T-helper 1 cell treated with Interleukin-12 subunit alpha and Interleukin-12 subunit beta and Interleukin-4 antibody, amounts not matched to agents 30 μg/mL and 1 μg/mL, for 36 hours (primary cell): ENCODE measurements at regions not wholly inside any gene's neighbourhood (a gene's known extent, or its start where the extent isn't known, plus 50 kb on each side); places are given as distances from the start of the nearest gene placed in this dataset.
"Not testable (repeated sequence)": the region's sequence is repeated elsewhere in the genome, so short reads cannot be mapped to it uniquely, and the experiment has no call there.

Experiments
- H3K27ac Mint-ChIP-seq: one replicate; pipeline ENCODE4 v1.8.0; 2021; ENCODE audit warnings: mild to moderate bottlenecking, mixed read lengths
- H3K27me3 Mint-ChIP-seq: one replicate; pipeline ENCODE4 v1.8.0; 2021; ENCODE audit warnings: low read depth, mixed read lengths
- H3K36me3 Mint-ChIP-seq: one replicate; pipeline ENCODE4 v1.8.0; 2021; ENCODE audit warnings: low read depth, mixed read lengths
- H3K4me1 Mint-ChIP-seq: one replicate; pipeline ENCODE4 v1.8.0; 2021; ENCODE audit warnings: low read depth, mixed read lengths
- H3K4me3 Mint-ChIP-seq: one replicate; pipeline ENCODE4 v1.8.0; 2021; ENCODE audit warnings: mild to moderate bottlenecking, moderate library complexity, mixed read lengths
- H3K9me3 Mint-ChIP-seq: one replicate; pipeline ENCODE4 v1.8.0; 2021; ENCODE audit warnings: mixed read lengths

DNA sequence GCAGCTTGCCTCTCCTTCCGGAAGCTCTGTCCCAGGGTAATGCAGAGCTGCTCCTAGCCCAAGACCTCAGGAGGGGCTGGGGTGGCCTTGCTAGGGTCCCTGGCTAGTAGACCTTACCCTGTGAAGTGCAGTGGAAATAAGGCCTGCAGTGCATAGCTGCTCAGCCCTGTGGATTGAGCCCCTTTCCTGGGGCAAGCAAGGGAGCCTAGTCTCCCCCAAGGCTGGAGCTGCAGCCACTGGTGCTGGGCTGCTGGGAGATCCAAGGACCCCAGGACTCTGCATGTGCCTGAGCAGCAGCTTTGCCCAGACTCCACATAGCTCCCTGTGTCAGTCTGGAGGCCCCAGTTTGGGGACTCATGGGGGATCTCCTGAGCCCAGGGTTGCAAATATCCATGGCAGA is 57.9 kb downstream of the FANCF start:
- Mint-ChIP-seq H3K4me1 (no peaks in the 10 kb centered on the region), H3K9me3 (no peaks in the 10 kb centered on the region), H3K4me3 (no peak overlapping the region), H3K27me3 (peaks cover 4% of the 10 kb centered on the region), H3K36me3 (no peaks in the 10 kb centered on the region), H3K27ac (no peak overlapping the region)

DNA sequence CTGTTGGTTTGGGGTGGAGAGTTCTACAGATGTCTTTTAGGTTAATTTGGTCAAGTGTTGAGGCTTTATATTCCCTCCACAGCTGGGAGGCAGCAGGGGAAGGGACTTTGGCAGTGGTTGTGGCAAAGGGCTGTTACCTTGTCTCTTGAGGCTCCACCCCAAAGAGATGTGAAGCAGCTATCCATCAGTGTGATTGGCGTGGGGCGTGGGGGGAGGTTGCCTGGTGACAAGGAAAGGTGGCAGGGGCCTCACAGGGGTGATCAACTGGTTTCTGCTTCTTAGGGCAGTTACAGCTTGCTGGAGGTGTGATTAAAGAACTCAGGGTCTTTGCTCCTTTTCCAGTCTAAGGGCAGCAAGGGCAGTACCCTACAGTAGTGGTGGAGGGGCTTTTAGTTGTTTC is 59.3 kb downstream of the FANCF start:
- no peaks in the 10 kb centered on the region for H3K9me3 Mint-ChIP-seq
- peaks cover 7% of the 10 kb centered on the region for H3K27me3 Mint-ChIP-seq
- no peaks in the 10 kb centered on the region for H3K4me1 Mint-ChIP-seq
- H3K4me3 Mint-ChIP-seq = no peak overlapping the region
- no peak overlapping the region for H3K27ac Mint-ChIP-seq
- no peaks in the 10 kb centered on the region for H3K36me3 Mint-ChIP-seq

- Mint-ChIP-seq H3K36me3 (no peaks in the 10 kb centered on the region), H3K27me3 (peaks cover 7% of the 10 kb centered on the region), H3K9me3 (no peaks in the 10 kb centered on the region), H3K4me3 (no peak overlapping the region), H3K4me1 (no peaks in the 10 kb centered on the region), H3K27ac (no peak overlapping the region)
Measured at GRCh38 chr11:22561283-22561682, 64.3 kb downstream of the FANCF start.

DNA sequence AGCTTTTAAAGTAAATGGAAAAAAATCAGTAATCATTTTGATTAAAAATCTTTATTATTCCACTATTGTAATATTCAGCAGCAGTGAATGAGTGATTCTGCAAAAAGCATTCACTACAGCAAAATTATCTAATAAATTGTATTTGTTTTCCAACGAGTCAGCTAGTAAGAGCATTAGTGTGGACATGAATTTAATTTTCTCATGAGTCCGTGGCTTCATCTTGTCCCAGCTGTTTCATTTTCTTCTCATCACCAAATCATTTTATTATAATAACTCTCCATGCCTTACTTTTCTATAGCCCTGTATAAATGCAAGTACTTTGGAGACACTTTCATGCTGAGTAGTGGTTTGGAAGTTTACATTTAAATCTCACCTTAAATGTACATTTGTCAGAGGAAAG is 66.2 kb downstream of the FANCF start:
- H3K9me3 Mint-ChIP-seq = no peaks in the 10 kb centered on the region
- peaks cover 7% of the 10 kb centered on the region for H3K27me3 Mint-ChIP-seq
- no peak overlapping the region for H3K4me3 Mint-ChIP-seq
- no peak overlapping the region for H3K27ac Mint-ChIP-seq
- H3K4me1 Mint-ChIP-seq = no peaks in the 10 kb centered on the region
- H3K36me3 Mint-ChIP-seq = no peaks in the 10 kb centered on the region

GRCh38 chr11:22558664-22559063 is 67.0 kb downstream of the FANCF start:
- H3K36me3 Mint-ChIP-seq = no peaks in the 10 kb centered on the region

GRCh38 chr11:22556381-22556780 is 69.2 kb downstream of the FANCF start:
- H3K36me3 Mint-ChIP-seq = no peaks in the 10 kb centered on the region
- no peak overlapping the region for H3K4me3 Mint-ChIP-seq
- H3K4me1 Mint-ChIP-seq = no peaks in the 10 kb centered on the region
- H3K9me3 Mint-ChIP-seq = no peaks in the 10 kb centered on the region
- no peaks in the 10 kb centered on the region for H3K27me3 Mint-ChIP-seq
- H3K27ac Mint-ChIP-seq = no peak overlapping the region

More at GRCh38 chr11:22558664-22559063, 67.0 kb downstream of the FANCF start:
- Mint-ChIP-seq H3K4me3 (no peak overlapping the region), H3K9me3 (no peaks in the 10 kb centered on the region), H3K4me1 (no peaks in the 10 kb centered on the region), H3K27me3 (peaks cover 7% of the 10 kb centered on the region), H3K27ac (no peak overlapping the region)

- no peaks in the 10 kb centered on the region for H3K27me3 Mint-ChIP-seq
- H3K4me3 Mint-ChIP-seq = no peak overlapping the region
- no peaks in the 10 kb centered on the region for H3K4me1 Mint-ChIP-seq
- no peak overlapping the region for H3K27ac Mint-ChIP-seq
- H3K36me3 Mint-ChIP-seq = no peaks in the 10 kb centered on the region
- no peaks in the 10 kb centered on the region for H3K9me3 Mint-ChIP-seq
Measured at GRCh38 chr11:22555881-22556280, 69.7 kb downstream of the FANCF start.

DNA sequence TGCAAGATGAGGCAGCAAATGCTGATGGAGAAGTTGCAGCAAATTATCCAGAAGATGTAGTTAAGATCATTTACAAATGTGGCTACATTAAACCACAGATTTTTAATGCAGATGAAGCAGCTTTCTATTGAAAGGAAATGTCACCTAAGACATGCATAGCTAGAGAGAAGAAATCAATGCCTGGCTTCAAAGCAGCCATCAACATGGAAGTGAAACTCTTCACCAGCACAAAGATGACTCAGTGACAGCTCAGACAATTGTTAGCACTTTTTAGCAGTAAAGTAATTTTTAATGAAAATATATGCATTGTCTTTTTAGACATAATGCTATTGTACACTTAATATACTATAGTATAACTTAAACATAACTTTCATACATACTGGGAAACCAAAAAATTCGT is 71.4 kb downstream of the FANCF start:
- H3K9me3 Mint-ChIP-seq = no peaks in the 10 kb centered on the region
- no peaks in the 10 kb centered on the region for H3K27me3 Mint-ChIP-seq
- no peaks in the 10 kb centered on the region for H3K4me1 Mint-ChIP-seq
- H3K27ac Mint-ChIP-seq = no peak overlapping the region
- no peaks in the 10 kb centered on the region for H3K36me3 Mint-ChIP-seq
- H3K4me3 Mint-ChIP-seq = no peak overlapping the region

- Mint-ChIP-seq H3K27me3 (no peaks in the 10 kb centered on the region), H3K9me3 (no peaks in the 10 kb centered on the region), H3K27ac (no peak overlapping the region)
Measured at GRCh38 chr11:22552885-22553284, 72.7 kb downstream of the FANCF start.

DNA sequence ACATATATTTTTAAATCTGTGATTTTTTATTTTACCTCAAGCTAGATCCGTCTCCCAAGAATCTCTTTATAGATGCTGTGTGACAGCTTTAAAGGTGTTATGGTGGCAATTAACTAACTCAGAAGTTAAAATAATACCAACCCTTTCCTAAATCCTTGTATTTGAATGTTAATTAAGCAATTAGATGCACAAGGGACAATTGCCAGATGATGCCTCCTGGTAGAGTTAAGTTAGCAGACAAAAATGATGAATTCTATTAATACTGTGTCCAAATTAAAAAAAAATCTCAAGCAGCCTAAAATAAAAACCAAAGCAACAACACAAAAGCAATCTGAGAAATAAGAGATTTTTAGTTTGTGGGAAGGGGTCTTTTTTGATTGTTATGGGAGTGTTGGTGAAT is 78.9 kb downstream of the FANCF start:
- no peak overlapping the region for H3K27ac Mint-ChIP-seq
- H3K36me3 Mint-ChIP-seq = no peaks in the 10 kb centered on the region
- no peaks in the 10 kb centered on the region for H3K27me3 Mint-ChIP-seq
- no peak overlapping the region for H3K4me3 Mint-ChIP-seq
- H3K4me1 Mint-ChIP-seq = no peaks in the 10 kb centered on the region
- H3K9me3 Mint-ChIP-seq = no peaks in the 10 kb centered on the region

More at GRCh38 chr11:22552885-22553284, 72.7 kb downstream of the FANCF start:
- no peak overlapping the region for H3K4me3 Mint-ChIP-seq
- no peaks in the 10 kb centered on the region for H3K4me1 Mint-ChIP-seq
- no peaks in the 10 kb centered on the region for H3K36me3 Mint-ChIP-seq

GRCh38 chr11:22543261-22543660 is 82.4 kb downstream of the FANCF start:
- Mint-ChIP-seq H3K9me3 (no peaks in the 10 kb centered on the region), H3K4me1 (no peaks in the 10 kb centered on the region), H3K36me3 (no peaks in the 10 kb centered on the region), H3K4me3 (no peak overlapping the region), H3K27ac (no peak overlapping the region), H3K27me3 (peaks cover 5% of the 10 kb centered on the region)

DNA sequence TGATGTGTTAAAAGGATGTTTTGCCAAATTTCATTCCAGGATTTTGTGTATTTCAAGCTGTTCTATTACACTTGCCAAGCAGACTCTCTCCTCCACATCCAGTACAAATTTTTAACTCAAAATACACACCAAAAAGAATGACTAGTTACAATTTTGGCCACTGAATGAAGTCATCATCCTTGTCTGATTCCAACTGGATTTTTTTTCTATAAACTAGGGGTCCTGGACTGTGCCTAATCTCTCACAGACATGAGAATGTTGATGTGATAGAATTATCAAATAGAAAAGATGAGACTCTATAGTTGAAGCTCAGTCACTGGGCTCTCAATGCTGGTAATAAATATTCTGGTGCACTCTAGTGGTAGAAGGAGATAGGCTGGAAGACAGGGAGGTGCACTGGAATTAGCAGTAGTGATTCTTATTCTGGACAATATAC is 85.8 kb downstream of the FANCF start:
- Mint-ChIP-seq H3K4me3 (no peak overlapping the region), H3K27me3 (peaks cover 5% of the 10 kb centered on the region), H3K27ac (no peak overlapping the region), H3K4me1 (no peaks in the 10 kb centered on the region), H3K9me3 (no peaks in the 10 kb centered on the region), H3K36me3 (no peaks in the 10 kb centered on the region)

DNA sequence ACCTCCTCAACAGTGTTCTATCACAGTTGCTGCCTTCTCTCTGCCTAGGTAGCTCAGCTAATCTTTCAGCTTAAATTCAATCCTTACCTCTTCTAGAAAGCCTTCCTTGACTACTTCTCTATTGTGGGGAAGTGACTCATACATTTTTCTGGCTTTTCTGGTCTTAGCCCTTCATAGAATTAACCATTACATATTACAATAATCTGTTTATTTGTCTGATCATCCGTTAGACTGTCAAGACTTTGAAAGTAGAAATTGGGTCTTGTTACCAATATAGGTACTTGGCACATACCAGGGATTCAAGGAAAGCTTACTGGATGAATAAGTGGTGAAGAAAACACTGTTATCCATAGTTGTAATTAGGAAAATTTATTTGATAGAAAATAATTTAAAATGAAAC is 89.6 kb downstream of the FANCF start:
- H3K27me3 Mint-ChIP-seq = peaks cover 5% of the 10 kb centered on the region
- no peaks in the 10 kb centered on the region for H3K4me1 Mint-ChIP-seq
- H3K9me3 Mint-ChIP-seq = no peaks in the 10 kb centered on the region
- H3K4me3 Mint-ChIP-seq = no peak overlapping the region
- H3K27ac Mint-ChIP-seq = no peak overlapping the region
- no peaks in the 10 kb centered on the region for H3K36me3 Mint-ChIP-seq

DNA sequence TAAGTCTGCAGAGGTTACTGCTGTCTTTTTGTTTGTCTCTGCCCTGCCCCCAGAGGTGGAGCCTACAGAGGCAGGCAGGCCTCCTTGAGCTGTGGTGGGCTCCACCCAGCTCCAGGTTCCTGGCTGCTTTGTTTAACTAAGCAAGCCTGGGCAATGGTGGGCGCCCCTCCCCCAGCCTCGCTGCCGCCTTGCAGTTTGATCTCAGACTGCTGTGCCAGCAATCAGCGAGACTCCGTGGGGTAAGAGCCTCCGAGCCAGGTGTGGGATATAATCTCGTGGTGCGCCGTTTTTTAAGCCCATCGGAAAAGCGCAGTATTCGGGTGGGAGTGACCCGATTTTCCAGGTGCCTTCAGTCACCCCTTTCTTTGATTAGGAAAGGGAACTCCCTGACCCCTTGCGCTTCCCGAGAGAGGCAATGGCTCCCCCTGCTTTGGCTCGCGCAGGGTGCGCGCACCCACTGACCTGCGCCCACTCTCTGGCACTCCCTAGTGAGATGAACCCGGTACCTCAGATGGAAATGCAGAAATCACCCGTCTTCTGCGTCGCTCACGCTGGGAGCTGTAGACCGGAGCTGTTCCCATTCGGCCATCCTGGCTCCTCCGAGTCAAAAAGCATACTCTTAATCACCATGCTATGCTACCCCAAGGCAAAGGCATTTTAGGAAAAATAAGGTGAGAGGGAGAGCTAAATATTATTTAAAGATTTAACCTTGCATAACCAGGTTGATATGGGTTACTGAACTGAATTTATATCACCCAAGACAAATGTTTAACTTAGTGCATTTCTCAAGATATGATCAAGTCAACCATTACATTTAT is 96.8 kb downstream of the FANCF start:
- H3K4me3 Mint-ChIP-seq, H3K9me3 Mint-ChIP-seq, H3K27me3 Mint-ChIP-seq, H3K27ac Mint-ChIP-seq, H3K36me3 Mint-ChIP-seq, H3K4me1 Mint-ChIP-seq: not testable (repeated sequence)

- H3K4me1 Mint-ChIP-seq = no peaks in the 10 kb centered on the region
- H3K27ac Mint-ChIP-seq = no peak overlapping the region
- no peaks in the 10 kb centered on the region for H3K27me3 Mint-ChIP-seq
- H3K36me3 Mint-ChIP-seq = no peaks in the 10 kb centered on the region
- no peaks in the 10 kb centered on the region for H3K9me3 Mint-ChIP-seq
- H3K4me3 Mint-ChIP-seq = no peak overlapping the region
Measured at GRCh38 chr11:22522225-22522624, 103.4 kb downstream of the FANCF start.

DNA sequence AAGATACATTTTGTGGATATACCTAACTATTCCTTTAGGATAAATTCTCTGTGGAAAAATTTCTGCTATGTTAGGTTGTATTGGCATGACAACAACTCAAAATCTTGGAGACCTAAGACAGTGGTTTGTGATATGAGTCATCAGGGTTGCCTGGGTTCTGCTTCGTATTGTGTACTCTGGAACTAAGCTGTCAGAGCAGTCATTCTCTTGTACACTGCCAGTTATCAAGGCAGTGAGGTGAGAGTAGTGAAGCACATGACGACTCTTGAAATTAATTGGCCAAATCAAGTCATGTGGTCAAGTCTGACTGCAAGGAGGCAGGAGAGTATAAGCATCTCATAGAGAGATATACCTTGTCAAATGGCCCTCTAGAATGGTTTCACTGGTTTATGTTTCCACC is 104.4 kb downstream of the FANCF start:
- Mint-ChIP-seq H3K27me3 (no peaks in the 10 kb centered on the region), H3K9me3 (no peaks in the 10 kb centered on the region), H3K4me3 (no peak overlapping the region), H3K4me1 (no peaks in the 10 kb centered on the region), H3K36me3 (no peaks in the 10 kb centered on the region), H3K27ac (no peak overlapping the region)
